ENCODE measurements at regions not wholly inside any gene's neighbourhood (a gene's known extent, or its start where the extent isn't known, plus 50 kb on each side); places are given as distances from the start of the nearest gene placed in this dataset.
"Not testable (repeated sequence)": the region's sequence is repeated elsewhere in the genome, so short reads cannot be mapped to it uniquely, and the experiment has no call there.

DNA sequence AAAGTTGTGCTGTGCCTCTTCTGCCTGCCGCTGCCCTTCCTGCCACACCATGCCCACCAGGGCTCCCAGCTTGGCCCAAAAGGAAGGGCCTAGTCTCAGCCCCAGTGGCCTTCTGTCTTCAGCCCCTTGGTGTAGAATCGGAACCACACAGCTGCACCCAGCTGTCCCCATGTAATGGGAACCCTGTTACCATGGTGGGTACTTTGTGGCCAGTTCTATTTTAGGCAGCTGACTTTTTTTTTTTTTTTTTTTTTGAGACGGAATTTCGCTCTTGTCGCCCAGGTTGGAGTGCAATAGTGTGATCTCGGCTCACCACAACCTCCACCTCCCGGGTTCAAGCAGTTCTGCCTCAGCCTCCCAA, 163.3 kb upstream of the GSE1 start:
- no peak for DNase-seq (ENCODE audit: low read depth in 2 of 3, low spot score in 2 of 3)

DNA sequence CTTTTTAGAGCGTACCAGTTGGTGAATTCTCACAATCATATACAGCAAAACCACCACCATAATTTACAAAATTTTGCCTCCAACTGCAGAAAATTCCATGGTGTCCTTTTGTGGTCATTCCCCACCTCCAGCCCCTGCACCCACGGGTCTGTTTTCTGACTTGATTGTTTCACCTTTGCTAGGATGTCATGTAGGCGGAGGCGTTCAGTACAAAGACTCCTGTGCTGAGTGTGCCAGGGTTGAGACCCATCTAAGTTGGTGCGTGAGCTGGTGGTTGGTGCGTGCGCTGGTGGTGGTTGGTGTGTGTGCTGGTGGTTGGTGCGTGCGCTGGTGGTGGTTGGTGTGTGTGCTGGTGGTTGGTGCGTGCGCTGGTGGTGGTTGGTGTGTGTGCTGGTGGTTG, 162.0 kb upstream of the GSE1 start:
- DNase-seq (ENCODE audit: low read depth in 2 of 3, low spot score in 2 of 3) = not testable (repeated sequence)

- DNase-seq (ENCODE audit: low read depth in 2 of 3, low spot score in 2 of 3) = no peak
These were observed 161.3 kb upstream of the GSE1 start for GRCh38 chr16:85451641-85452363.

DNA sequence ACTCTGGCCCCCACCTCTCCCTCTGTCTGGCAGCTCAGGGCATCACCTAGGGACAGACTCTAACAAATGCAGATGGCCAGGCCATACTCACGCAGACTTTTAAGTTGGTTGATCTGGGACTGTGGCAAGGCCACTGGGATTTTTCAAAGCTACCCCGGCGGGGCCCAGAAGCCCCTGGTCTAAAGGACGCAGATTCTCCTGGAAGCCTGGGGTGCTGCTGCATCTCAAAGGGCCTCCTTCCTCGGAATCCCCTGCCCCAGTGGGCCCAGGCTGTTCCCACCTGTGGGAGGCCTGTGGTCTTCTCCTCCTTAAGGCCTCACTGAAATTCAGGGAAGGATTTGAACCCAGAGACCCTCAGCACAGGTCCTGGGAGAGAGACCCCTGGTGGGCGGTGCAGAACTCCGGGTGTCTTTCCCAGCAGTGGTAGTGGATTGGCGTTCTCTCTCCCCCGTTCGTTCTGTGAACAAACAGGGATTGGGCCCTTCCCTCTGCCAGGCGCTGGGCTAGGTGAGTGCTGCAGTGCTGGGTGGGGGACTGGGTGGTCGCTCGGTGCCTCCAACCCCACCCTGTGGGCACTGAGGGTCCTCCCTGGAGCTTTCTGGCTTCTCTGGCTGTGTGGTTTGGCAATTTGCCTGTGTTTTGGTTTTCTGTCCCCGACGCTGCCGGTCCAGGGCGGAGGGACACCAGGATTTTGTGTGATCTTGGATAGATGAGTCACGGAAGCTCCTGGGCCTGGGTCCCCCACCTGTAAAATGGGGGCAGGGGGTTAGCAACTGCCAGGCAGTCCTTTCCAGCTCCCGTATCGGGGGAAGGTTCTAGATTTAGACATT, 160.5 kb upstream of the GSE1 start:
- no peak for DNase-seq (ENCODE audit: low read depth in 2 of 3, low spot score in 2 of 3)

DNA sequence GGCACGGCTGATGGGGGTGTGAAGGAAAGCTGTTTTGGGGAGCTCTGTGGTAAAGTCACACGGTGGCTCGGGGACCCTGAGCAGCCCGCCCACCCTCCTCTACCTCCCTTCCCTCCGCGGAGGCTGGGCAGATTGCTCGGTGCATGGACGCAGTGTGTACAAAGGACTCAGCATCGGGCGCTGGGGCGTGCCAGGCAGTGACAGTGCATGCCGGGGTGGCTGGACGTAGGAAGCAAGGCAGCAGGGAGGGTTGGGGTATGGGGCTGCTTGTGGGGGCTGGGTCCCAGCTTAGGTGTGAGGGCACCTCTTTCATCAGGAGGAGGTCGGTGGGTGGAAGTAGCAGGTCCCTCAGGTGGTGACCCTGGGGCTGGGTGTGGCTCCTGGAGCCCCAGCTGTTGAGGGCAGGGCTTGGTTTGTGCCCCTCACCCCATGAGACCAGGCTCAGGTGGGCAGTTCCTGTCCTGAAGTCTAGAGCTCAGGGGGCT, 159.9 kb upstream of the GSE1 start:
- DNase-seq (ENCODE audit: low read depth in 2 of 3, low spot score in 2 of 3) = no peak

- no peak for DNase-seq (ENCODE audit: low read depth in 2 of 3, low spot score in 2 of 3)
These were observed 159.4 kb upstream of the GSE1 start for GRCh38 chr16:85453703-85454102.

DNA sequence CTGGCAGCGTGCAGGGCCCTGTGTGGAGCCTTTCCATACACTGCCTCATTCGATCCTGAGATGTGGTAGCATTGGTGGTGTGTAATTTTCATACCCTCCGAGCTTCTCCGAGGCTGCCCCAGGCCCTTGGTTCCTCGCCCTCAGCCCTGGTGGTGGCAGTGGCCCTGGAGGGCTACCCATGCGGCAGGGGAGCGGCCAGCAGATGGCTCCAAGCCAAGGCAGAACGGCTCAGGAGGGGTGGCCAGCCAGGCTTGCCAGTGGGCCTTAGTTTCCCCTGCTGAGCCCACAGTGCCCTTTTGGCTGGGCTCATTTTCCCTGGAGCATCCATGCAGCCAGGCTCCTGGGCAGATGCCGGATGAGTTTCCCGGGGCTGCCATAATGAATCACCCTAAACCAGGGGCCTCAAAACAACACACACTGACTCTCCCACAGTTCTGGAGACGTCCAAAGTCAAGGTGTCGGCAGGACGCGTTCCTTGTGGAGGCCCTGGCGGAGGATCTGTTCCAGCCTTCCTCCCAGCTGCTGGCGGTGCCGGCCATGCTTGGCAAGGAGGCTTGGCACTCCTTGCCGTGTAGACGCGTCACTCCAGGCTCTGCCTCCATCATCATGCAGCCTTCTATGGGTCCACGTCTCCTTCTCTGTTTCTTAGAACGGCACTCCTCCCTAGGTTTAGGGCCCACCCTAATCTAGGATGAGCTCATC, 158.8 kb upstream of the GSE1 start:
- DNase-seq (ENCODE audit: low read depth in 2 of 3, low spot score in 2 of 3) = no peak

- no peak for DNase-seq (ENCODE audit: low read depth in 2 of 3, low spot score in 2 of 3)
These were observed 157.6 kb upstream of the GSE1 start for GRCh38 chr16:85455534-85455933.

DNA sequence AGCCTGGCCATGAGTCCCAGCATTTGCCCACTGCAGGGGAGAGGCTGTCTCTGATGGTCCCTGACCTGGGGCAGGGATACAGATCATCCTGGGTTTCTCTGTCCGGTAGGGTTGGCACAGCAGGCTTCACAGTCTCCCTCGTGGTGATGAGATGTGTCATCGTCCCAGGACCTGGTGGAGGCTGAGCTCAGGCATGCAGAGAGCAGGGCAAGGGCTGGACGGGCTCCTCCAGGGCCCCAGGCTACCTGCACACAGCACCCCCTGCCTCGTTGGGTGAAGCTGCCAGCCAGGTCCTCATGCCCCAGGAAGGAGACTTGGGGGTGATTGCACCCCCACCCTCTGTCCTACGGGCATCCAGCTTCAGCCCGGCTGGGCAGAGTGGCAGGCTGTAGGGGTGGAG, 155.8 kb upstream of the GSE1 start:
- DNase-seq (ENCODE audit: low read depth in 2 of 3, low spot score in 2 of 3) = no peak

DNA sequence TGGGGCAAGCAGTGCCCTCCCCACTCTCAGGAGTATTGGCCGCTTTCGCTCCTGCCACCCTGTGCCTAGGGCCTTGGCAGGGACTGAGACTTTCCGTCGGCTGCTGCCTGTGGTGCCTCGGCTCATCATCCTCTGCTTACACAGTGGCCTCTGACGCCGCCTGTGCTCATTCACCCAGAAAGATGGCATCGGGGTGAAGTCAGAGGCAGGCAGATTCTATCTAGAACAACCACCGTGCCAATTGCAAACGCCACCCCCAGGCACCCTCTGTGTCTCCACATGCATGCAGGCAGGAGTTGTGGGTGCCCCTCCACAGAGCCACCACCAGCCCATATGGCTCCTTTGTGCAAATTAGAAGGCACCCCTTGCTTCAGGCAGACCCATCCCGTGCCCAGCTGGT, 154.2 kb upstream of the GSE1 start:
- no peak for DNase-seq (ENCODE audit: low read depth in 2 of 3, low spot score in 2 of 3)

DNA sequence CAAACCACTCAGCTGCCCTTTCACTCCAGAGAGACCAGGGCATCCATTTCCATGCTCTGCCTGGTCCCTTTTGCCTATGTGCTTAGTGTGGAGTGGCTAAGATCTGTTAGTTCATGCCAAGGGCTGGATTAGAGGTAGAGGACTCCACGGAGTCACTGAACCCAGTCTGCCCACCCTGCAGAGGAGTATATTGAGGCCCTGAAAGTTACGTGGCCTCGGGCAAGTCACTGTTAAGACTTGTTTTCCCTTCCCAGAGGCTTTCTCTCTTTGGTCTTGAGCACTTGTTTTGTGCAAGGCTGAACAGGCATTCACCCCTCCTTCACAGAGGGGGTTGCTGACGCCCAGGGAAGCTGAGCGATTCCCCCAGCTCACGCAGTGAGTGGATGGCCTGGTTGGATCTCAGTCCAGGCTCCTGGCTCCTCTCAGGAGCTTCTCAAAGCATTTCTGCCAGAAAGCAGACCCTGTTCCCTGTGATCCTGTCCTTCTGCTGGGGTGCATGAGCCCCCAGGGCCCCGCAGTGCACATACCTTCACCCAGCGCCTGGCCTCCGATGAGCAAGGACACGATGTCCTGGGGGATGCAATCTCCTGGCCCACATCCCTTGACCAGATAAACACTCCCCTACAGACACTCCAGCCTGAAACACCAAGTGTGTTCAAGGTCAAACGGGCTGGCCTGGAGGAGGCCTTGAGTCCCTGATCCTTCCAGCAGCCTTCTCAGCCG, 153.4 kb upstream of the GSE1 start:
- no peak for DNase-seq (ENCODE audit: low read depth in 2 of 3, low spot score in 2 of 3)

- no peak for DNase-seq (ENCODE audit: low read depth in 2 of 3, low spot score in 2 of 3)
These were observed 152.7 kb upstream of the GSE1 start for GRCh38 chr16:85460252-85461021.

DNA sequence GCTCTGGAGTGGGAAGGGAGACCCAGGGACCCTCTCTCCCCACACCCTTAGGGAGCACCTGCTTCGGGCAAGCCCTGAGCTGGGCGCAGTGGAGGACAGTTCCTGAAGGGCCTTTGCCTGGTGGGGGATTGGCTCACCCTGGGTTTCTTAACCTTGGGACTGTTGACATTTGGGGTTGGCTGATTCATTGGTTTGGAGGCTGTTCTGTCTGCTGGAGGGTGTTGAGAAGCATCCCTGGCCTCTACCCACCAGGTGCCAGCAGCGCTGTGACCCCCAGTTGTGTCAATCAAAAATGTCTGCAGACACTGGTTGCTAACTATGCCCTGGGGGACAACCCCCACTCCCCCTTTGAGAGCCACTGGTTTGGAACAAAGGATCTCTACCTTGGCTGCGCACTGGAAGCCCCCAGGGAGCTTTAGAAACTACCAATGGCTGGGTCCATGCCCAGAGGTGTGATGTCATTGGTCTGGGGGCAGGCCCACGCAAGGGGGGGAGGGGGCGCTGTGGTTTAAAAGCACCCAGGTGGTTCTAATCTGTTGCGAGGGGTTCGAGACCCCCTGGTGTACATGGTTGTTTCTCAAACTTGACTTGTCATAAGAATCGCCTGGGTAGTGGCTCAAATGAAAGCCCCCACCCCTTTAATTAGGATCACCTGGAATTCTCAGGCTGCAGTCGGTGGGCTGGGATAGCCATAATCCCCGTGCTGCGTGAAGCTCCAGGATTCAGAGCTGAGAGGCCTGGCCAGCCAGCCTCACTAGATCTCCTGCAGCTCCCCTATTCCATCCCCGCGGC, 151.9 kb upstream of the GSE1 start:
- DNase-seq (ENCODE audit: low read depth in 2 of 3, low spot score in 2 of 3) = no peak

DNA sequence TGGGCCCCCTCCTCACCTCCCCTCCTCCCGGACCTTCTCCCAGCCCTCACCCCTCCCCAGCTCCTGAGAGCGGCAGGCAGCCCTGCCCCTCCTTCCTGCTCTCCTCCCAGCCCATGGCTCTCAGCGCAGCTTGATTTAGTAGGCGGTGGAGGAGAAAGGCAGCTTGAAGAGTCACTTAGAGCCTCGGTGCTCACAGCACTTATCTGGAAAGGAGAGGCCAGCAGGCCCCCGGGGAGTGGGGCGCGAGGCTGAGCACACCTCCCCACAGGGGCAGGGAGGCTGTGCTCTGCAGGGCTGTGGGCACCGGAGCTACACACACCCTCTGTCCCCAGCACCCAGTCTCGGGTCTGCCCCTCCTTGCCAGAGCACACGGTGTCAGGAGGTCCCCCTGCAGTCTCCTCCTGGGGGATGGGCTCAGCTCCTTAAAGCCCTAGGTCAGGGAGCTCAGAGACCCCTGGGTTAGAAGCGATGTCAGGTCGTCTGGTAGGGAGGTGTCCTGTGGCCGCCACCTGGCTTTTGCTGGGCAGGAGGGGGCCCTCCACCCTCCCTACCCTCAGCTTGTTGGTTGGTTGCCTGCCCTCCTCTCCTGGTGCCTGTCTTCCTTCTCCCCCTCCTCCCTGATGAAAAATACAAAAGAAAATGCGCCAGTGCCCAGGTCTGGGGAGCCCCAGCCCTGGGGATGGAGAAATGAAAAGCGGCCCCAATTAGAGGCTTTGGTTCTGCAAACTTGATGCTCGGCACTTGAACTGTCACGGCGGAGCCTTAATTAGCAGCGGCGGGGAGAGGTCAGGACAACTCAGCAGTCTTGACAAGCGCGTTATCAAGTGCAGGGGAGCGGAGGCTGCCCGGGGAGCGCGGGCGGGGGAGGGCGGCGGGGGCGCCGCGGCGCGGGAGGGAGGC, 151.1 kb upstream of the GSE1 start:
- no peak for DNase-seq (ENCODE audit: low read depth in 2 of 3, low spot score in 2 of 3)

GRCh38 chr16:85462714-85463611, 150.2 kb upstream of the GSE1 start:
- DNase-seq (ENCODE audit: low read depth in 2 of 3, low spot score in 2 of 3) = no peak

DNA sequence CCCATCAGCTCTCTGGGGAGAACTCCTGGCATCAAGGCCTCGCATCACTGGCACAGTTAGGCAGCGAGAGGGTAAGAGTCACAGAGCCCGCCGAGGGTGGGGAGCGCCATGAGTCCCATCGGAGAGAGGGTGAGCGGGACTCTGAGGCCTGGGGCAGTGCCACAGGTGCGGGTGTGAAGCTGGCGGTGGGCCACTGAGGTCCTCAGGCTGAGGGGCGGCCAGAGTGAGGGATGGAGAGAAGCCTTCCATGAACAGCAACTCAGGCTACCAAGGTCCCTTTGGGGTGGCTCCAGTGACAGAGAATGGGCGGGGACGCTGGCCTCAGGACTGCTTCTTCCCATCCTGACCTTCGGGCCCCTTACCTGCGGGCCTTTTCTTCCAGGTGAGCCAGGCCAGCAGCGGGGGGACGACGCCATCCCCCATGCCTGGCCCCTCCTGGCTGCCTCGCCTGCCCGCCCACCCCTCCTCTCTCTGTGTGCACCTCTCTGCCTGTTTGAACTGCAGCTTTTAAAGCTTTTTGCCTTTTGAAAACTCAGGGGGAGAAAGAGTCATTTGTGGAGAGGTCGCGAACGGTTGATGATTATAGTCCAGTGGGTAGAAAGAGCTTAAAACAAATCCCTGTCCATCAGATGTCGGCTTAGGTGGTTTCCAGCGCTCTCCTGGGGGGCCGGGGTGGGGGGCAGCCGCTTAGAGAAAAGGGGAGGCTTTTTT, 149.3 kb upstream of the GSE1 start:
- no peak for DNase-seq (ENCODE audit: low read depth in 2 of 3, low spot score in 2 of 3)

Data from activated CD8-positive, alpha-beta memory T cell treated with anti-CD3 and anti-CD28 coated beads for 48 hours (primary cell).